Gastroesophageal sphincter (tissue), 3 donors: ENCODE measurements at regions not wholly inside any gene's neighbourhood (a gene's known extent, or its start where the extent isn't known, plus 50 kb on each side); places are given as distances from the start of the nearest gene placed in this dataset.
"Not testable (repeated sequence)": the region's sequence is repeated elsewhere in the genome, so short reads cannot be mapped to it uniquely, and the experiment has no call there.

Experiments
- CTCF ChIP-seq, 4 experiments: fragments of 200-600 bp in 2 of 4; fragments of 450-650 bp in 2 of 4; sonication (generic) in 1 of 4; IDR thresholded peaks; one replicate each; pipeline ENCODE4 v1.5.1; 2017 to 2019; ENCODE audit warnings: antibody characterized with exemption in 4 of 4, mild to moderate bottlenecking in 2 of 4, moderate library complexity in 2 of 4
- EP300 ChIP-seq: sonication (generic); formaldehyde crosslinking; IDR thresholded peaks from one replicate; pipeline ENCODE4 v1.6.1; 2017; ENCODE audit warnings: antibody characterized with exemption, mild to moderate bottlenecking
- POLR2A ChIP-seq, 2 donors: fragments of 450-650 bp; IDR thresholded peaks; one replicate each; pipeline ENCODE4 v1.6.1; 2017; ENCODE audit warnings: antibody characterized with exemption in 2 of 2, mild to moderate bottlenecking in 2 of 2, moderate library complexity in 1 of 2
- POLR2AphosphoS5 ChIP-seq: sonication (generic); formaldehyde crosslinking; IDR thresholded peaks from one replicate; pipeline ENCODE4 v1.6.1; 2017; ENCODE audit warnings: antibody characterized with exemption

DNA sequence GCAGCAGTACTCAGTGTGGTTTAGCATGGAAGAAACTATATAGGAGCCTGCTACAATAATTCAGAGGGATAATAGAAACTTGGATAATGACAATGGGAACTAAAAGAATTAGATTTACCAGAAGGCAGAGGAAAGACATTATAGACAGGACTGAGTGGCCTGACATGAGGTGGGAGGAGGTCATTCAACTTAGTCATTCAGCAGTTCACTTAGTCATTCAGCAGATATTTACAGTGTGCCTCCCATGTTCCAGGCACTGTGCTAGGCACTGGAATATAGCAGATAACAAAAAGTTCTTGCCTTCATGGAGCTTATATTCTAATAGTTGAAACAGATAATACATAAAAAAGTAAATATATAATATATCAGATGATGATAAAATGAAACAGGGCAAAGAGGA lies 110.9 kb upstream of the IKBKE start:
- TF ChIP-seq POLR2A (IDR thresholded peaks at IDR 0.05); CTCF (IDR thresholded peaks at IDR 0.05); POLR2AphosphoS5; EP300: not testable (repeated sequence)
